ENCODE measurements at regions not wholly inside any gene's neighbourhood (a gene's known extent, or its start where the extent isn't known, plus 50 kb on each side); places are given as distances from the start of the nearest gene placed in this dataset.

- TF ChIP-seq SUZ12 (IDR thresholded peaks at IDR 0.05): no peak
- no peak for TF ChIP-seq ELF4 (IDR thresholded peaks at IDR 0.05)
- TF ChIP-seq SP1 (IDR thresholded peaks at IDR 0.05): no peak
- TF ChIP-seq HDGF (IDR thresholded peaks at IDR 0.05; ENCODE audit: borderline replicate concordance): no peak
- TF ChIP-seq NFRKB (IDR thresholded peaks at IDR 0.05): no peak
- TF ChIP-seq FOXK2 (IDR thresholded peaks at IDR 0.05): no peak
Measured at GRCh38 chr6:85314586-85314985, 135.3 kb upstream of the NT5E start.

Data from HEK293T (cell line).